ENCODE measurements at regions not wholly inside any gene's neighbourhood (a gene's known extent, or its start where the extent isn't known, plus 50 kb on each side); places are given as distances from the start of the nearest gene placed in this dataset.

- H3K4me1 ChIP-seq (replicated peaks in 1 of 2), result peaks cover 4 to 8% of the 10 kb centered on the region in 2 donors
- no peak overlapping the region for H3K4me3 ChIP-seq
- H3K27ac ChIP-seq, result no peak overlapping the region
- in situ Hi-C loops (cut with MboI; ENCODE audit: low pct_unique_long_range_greater_than_20kb in 2 of 9, low sequenced_read_pairs in 9 of 9, unreplicated experiment in 9 of 9), result no loop called here
- ATAC-seq (replicated peaks in 6 of 8), result no peak
- 52 to 100% (median 86%) methylated on average over 1 to 7 of the region's 7 CpGs for WGBS, 10 experiments
Observed at GRCh38 chr10:63697956-63698786, 177.0 kb downstream of the REEP3 start.

GRCh38 chr10:63698787-63699150, 177.6 kb downstream of the REEP3 start:
- H3K4me1 ChIP-seq (replicated peaks in 1 of 2), result peaks cover 4 to 9% of the 10 kb centered on the region in 2 donors
- in situ Hi-C loops (cut with MboI; ENCODE audit: low pct_unique_long_range_greater_than_20kb in 2 of 9, low sequenced_read_pairs in 9 of 9, unreplicated experiment in 9 of 9), result no loop called here
- ATAC-seq (replicated peaks in 6 of 8), result no peak
- no peak overlapping the region for H3K27ac ChIP-seq
- 44 to 100% (median 83%) methylated on average over 1 to 2 of the region's 2 CpGs; no CpG with 5 or more reads in 3 of the 10 experiments for WGBS, 10 experiments
- H3K4me3 ChIP-seq, result no peak overlapping the region

- 13 to 84% (median 67%) methylated on average over 1 to 5 of the region's 5 CpGs; no CpG with 5 or more reads in 1 of the 10 experiments for WGBS, 10 experiments
- no peak overlapping the region for H3K27ac ChIP-seq
- peaks cover 4 to 9% of the 10 kb centered on the region in 2 donors for H3K4me1 ChIP-seq (replicated peaks in 1 of 2)
- peak in 6 of 8 experiments; percentile 43 to 94 (median 78) for ATAC-seq (replicated peaks in 6 of 8)
- H3K4me3 ChIP-seq, result no peak overlapping the region
- in situ Hi-C loops (cut with MboI; ENCODE audit: low pct_unique_long_range_greater_than_20kb in 2 of 9, low sequenced_read_pairs in 9 of 9, unreplicated experiment in 9 of 9), result loop anchor here in 6 of 9 experiments (25.0 kb wide), 3 partner anchors 213 to 538 kb away; no protein-coding TSS in a partner anchor
Observed at GRCh38 chr10:63699785-63700613, 178.8 kb downstream of the REEP3 start.

- ATAC-seq (replicated peaks in 6 of 8), result peak in 2 of 8 experiments; percentile 29 to 43
- Histone ChIP-seq H3K4me1 (replicated peaks in 1 of 2) (peaks cover 4 to 9% of the 10 kb centered on the region in 2 donors), H3K4me3 (no peak overlapping the region), H3K27ac (no peak overlapping the region)
- WGBS, 10 experiments, result 44 to 100% (median 82%) methylated on average over 1 of the region's 1 CpG; no CpG with 5 or more reads in 2 of the 10 experiments
- in situ Hi-C loops (cut with MboI; ENCODE audit: low pct_unique_long_range_greater_than_20kb in 2 of 9, low sequenced_read_pairs in 9 of 9, unreplicated experiment in 9 of 9), result loop anchor here in 6 of 9 experiments (25.0 kb wide), 3 partner anchors 213 to 538 kb away; no protein-coding TSS in a partner anchor
Observed at GRCh38 chr10:63700631-63701156, 179.5 kb downstream of the REEP3 start.

- in situ Hi-C loops (cut with MboI; ENCODE audit: low pct_unique_long_range_greater_than_20kb in 2 of 9, low sequenced_read_pairs in 9 of 9, unreplicated experiment in 9 of 9), result loop anchor here in 6 of 9 experiments (25.0 kb wide), 3 partner anchors 215 to 540 kb away; no protein-coding TSS in a partner anchor
Observed at GRCh38 chr10:63702092-63702491, 180.9 kb downstream of the REEP3 start.

GRCh38 chr10:63703113-63703670, 182.0 kb downstream of the REEP3 start:
- 90 to 100% (median 96%) methylated on average over 1 to 4 of the region's 4 CpGs for WGBS, 10 experiments
- H3K4me1 ChIP-seq (replicated peaks in 1 of 2), result peaks cover 4 to 9% of the 10 kb centered on the region in 2 donors
- in situ Hi-C loops (cut with MboI; ENCODE audit: low pct_unique_long_range_greater_than_20kb in 2 of 9, low sequenced_read_pairs in 9 of 9, unreplicated experiment in 9 of 9), result loop anchor here in 6 of 9 experiments (25.0 kb wide), 3 partner anchors 216 to 541 kb away; no protein-coding TSS in a partner anchor
- ATAC-seq (replicated peaks in 6 of 8), result no peak
- no peak overlapping the region for H3K4me3 ChIP-seq
- H3K27ac ChIP-seq, result no peak overlapping the region

More at GRCh38 chr10:63702092-63702491, 180.9 kb downstream of the REEP3 start:
- Histone ChIP-seq H3K4me1 (replicated peaks in 1 of 2) (peaks cover 4 to 9% of the 10 kb centered on the region in 2 donors), H3K27ac (no peak overlapping the region), H3K4me3 (no peak overlapping the region)
- WGBS, 10 experiments, result 0 to 100% (median 67%) methylated on average over 1 of the region's 1 CpG; no CpG with 5 or more reads in 5 of the 10 experiments
- peak in 2 of 8 experiments; percentile 26 to 85 for ATAC-seq (replicated peaks in 6 of 8)

- no peak overlapping the region for H3K27ac ChIP-seq
- 0 to 100% (median 70%) methylated on average over 1 to 5 of the region's 6 CpGs for WGBS, 10 experiments
- peaks cover 4 to 9% of the 10 kb centered on the region in 2 donors for H3K4me1 ChIP-seq (replicated peaks in 1 of 2)
- in situ Hi-C loops (cut with MboI; ENCODE audit: low pct_unique_long_range_greater_than_20kb in 2 of 9, low sequenced_read_pairs in 9 of 9, unreplicated experiment in 9 of 9), result loop anchor here in 6 of 9 experiments (25.0 kb wide), 3 partner anchors 217 to 542 kb away; no protein-coding TSS in a partner anchor
- no peak for ATAC-seq (replicated peaks in 6 of 8)
- no peak overlapping the region for H3K4me3 ChIP-seq
Observed at GRCh38 chr10:63703740-63704345, 182.6 kb downstream of the REEP3 start.

GRCh38 chr10:63707254-63707910, 186.2 kb downstream of the REEP3 start:
- 0 to 94% (median 56%) methylated on average over 1 of the region's 1 CpG; no CpG with 5 or more reads in 2 of the 10 experiments for WGBS, 10 experiments

GRCh38 chr10:63708421-63708820, 187.2 kb downstream of the REEP3 start:
- in situ Hi-C loops (cut with MboI; ENCODE audit: low pct_unique_long_range_greater_than_20kb in 2 of 9, low sequenced_read_pairs in 9 of 9, unreplicated experiment in 9 of 9), result loop anchor here in 6 of 9 experiments (25.0 kb wide), 3 partner anchors 221 to 546 kb away; no protein-coding TSS in a partner anchor
- WGBS, 10 experiments, result 64 to 100% (median 91%) methylated on average over 1 to 5 of the region's 5 CpGs
- Histone ChIP-seq H3K4me3 (no peak overlapping the region), H3K27ac (no peak overlapping the region), H3K4me1 (replicated peaks in 1 of 2) (peaks cover 17 to 22% of the 10 kb centered on the region in 2 donors)
- no peak for ATAC-seq (replicated peaks in 6 of 8)

More at GRCh38 chr10:63707254-63707910, 186.2 kb downstream of the REEP3 start:
- Histone ChIP-seq H3K27ac (no peak overlapping the region), H3K4me1 (replicated peaks in 1 of 2) (peaks cover 12 to 16% of the 10 kb centered on the region in 2 donors), H3K4me3 (no peak overlapping the region)
- peak in 7 of 8 experiments; percentile 60 to 97 (median 88) for ATAC-seq (replicated peaks in 6 of 8)
- in situ Hi-C loops (cut with MboI; ENCODE audit: low pct_unique_long_range_greater_than_20kb in 2 of 9, low sequenced_read_pairs in 9 of 9, unreplicated experiment in 9 of 9), result loop anchor here in 6 of 9 experiments (25.0 kb wide), 3 partner anchors 220 to 545 kb away; no protein-coding TSS in a partner anchor

- in situ Hi-C loops (cut with MboI; ENCODE audit: low pct_unique_long_range_greater_than_20kb in 2 of 9, low sequenced_read_pairs in 9 of 9, unreplicated experiment in 9 of 9), result loop anchor here in 7 of 9 experiments (10.0 to 25.0 kb wide), 4 partner anchors 76 to 548 kb away; no protein-coding TSS in a partner anchor
- no peak overlapping the region for H3K4me3 ChIP-seq
- ATAC-seq (replicated peaks in 6 of 8), result no peak
- H3K27ac ChIP-seq, result no peak overlapping the region
- H3K4me1 ChIP-seq (replicated peaks in 1 of 2), result peaks cover 21 to 31% of the 10 kb centered on the region in 2 donors
Observed at GRCh38 chr10:63710703-63711102, 189.5 kb downstream of the REEP3 start.

GRCh38 chr10:63711361-63711760, 190.2 kb downstream of the REEP3 start:
- Histone ChIP-seq H3K27ac (no peak overlapping the region), H3K4me3 (no peak overlapping the region), H3K4me1 (replicated peaks in 1 of 2) (peaks cover 21 to 32% of the 10 kb centered on the region in 2 donors)
- in situ Hi-C loops (cut with MboI; ENCODE audit: low pct_unique_long_range_greater_than_20kb in 2 of 9, low sequenced_read_pairs in 9 of 9, unreplicated experiment in 9 of 9), result loop anchor here in 7 of 9 experiments (10.0 to 25.0 kb wide), 4 partner anchors 77 to 549 kb away; no protein-coding TSS in a partner anchor
- 90 to 100% (median 98%) methylated on average over 1 to 4 of the region's 4 CpGs; no CpG with 5 or more reads in 2 of the 10 experiments for WGBS, 10 experiments
- ATAC-seq (replicated peaks in 6 of 8), result no peak

All from motor neuron (in vitro differentiated cells).